ENCODE measurements at regions not wholly inside any gene's neighbourhood (a gene's known extent, or its start where the extent isn't known, plus 50 kb on each side); places are given as distances from the start of the nearest gene placed in this dataset.

DNA sequence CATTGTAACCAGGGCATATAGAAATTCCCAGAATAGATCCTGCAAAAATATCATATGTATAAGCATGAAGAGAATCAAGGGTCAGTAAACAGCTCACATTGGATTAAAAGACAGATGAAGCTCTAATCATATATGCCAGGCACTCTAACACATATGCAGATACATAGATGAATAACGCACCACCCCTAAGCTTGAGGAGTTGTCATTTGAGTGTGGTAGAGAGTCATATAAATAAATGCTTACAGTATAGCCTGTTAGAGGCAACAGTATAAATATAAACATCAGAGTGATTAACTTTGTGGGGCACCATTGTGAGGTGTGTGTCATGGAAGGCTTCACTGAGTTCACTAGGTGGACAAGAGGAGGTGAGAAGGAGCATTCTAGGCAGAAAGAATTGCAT is 346.7 kb upstream of the PRICKLE1 start:
- H3K27me3 Mint-ChIP-seq (ENCODE audit: unreplicated experiment): no peaks in the 10 kb centered on the region
- TF ChIP-seq CTCF (IDR thresholded peaks at IDR 0.05; ENCODE audit: unreplicated experiment): no peak
- DNase-seq (ENCODE audit: low spot score): no peak
- H3K9me3 Mint-ChIP-seq (ENCODE audit: unreplicated experiment): no peaks in the 10 kb centered on the region
- H3K4me3 Mint-ChIP-seq (ENCODE audit: unreplicated experiment): no peak overlapping the region
- no peak overlapping the region for H3K27ac Mint-ChIP-seq (ENCODE audit: unreplicated experiment)
- H3K4me1 Mint-ChIP-seq (ENCODE audit: unreplicated experiment): no peaks in the 10 kb centered on the region
- H3K36me3 Mint-ChIP-seq (ENCODE audit: low read depth, unreplicated experiment): no peaks in the 10 kb centered on the region

DNA sequence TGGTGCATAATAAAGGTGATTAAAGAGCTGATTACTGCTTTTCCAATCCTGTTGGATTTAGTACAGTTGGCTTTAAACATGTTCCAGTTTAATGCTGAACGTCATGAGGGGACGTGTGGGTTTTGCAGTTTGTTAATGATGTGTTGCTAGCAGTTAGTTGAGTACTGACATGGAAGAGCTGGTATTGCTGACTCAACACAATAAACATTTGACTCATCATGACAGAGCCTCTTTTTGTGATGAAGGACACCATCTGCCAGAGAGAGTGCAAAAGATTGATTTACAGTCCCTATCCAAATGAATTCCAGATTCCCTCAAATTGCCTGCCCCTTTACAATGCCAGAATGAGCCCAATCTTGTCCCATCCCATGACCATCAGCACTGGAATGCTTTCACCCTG is 346.2 kb upstream of the PRICKLE1 start:
- H3K36me3 Mint-ChIP-seq (ENCODE audit: low read depth, unreplicated experiment): no peaks in the 10 kb centered on the region
- H3K4me1 Mint-ChIP-seq (ENCODE audit: unreplicated experiment): no peaks in the 10 kb centered on the region
- no peak overlapping the region for H3K27ac Mint-ChIP-seq (ENCODE audit: unreplicated experiment)
- no peaks in the 10 kb centered on the region for H3K9me3 Mint-ChIP-seq (ENCODE audit: unreplicated experiment)
- TF ChIP-seq CTCF (IDR thresholded peaks at IDR 0.05; ENCODE audit: unreplicated experiment): no peak
- H3K27me3 Mint-ChIP-seq (ENCODE audit: unreplicated experiment): no peaks in the 10 kb centered on the region
- H3K4me3 Mint-ChIP-seq (ENCODE audit: unreplicated experiment): no peak overlapping the region
- DNase-seq (ENCODE audit: low spot score): no peak

DNA sequence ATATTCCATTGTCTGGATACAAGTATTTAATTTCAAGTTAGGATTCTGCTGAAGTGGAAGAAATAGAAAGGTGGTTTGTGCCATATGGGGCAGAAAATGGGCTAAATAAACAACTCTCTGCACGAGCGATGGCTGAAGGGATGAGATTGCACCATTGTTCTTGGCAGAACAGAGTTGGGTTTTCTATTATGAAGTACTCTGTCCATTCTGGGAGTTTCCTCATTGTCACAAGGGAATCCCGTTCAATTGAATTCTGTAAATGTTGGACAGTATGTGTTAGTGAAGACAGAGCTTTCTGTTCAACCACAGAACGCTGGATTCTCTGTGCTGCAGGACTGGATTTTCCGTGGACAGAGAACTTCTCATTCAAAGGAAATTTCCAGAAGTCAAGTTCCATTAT is 345.5 kb upstream of the PRICKLE1 start:
- H3K36me3 Mint-ChIP-seq (ENCODE audit: low read depth, unreplicated experiment): no peaks in the 10 kb centered on the region
- no peaks in the 10 kb centered on the region for H3K27me3 Mint-ChIP-seq (ENCODE audit: unreplicated experiment)
- H3K27ac Mint-ChIP-seq (ENCODE audit: unreplicated experiment): no peak overlapping the region
- H3K9me3 Mint-ChIP-seq (ENCODE audit: unreplicated experiment): no peaks in the 10 kb centered on the region
- DNase-seq (ENCODE audit: low spot score): no peak
- H3K4me1 Mint-ChIP-seq (ENCODE audit: unreplicated experiment): no peaks in the 10 kb centered on the region
- TF ChIP-seq CTCF (IDR thresholded peaks at IDR 0.05; ENCODE audit: unreplicated experiment): no peak
- H3K4me3 Mint-ChIP-seq (ENCODE audit: unreplicated experiment): no peak overlapping the region

- no peak overlapping the region for H3K4me3 Mint-ChIP-seq (ENCODE audit: unreplicated experiment)
- H3K4me1 Mint-ChIP-seq (ENCODE audit: unreplicated experiment): no peaks in the 10 kb centered on the region
- no peak overlapping the region for H3K27ac Mint-ChIP-seq (ENCODE audit: unreplicated experiment)
- no peaks in the 10 kb centered on the region for H3K27me3 Mint-ChIP-seq (ENCODE audit: unreplicated experiment)
- DNase-seq (ENCODE audit: low spot score): no peak
- TF ChIP-seq CTCF (IDR thresholded peaks at IDR 0.05; ENCODE audit: unreplicated experiment): no peak
- no peaks in the 10 kb centered on the region for H3K9me3 Mint-ChIP-seq (ENCODE audit: unreplicated experiment)
- no peaks in the 10 kb centered on the region for H3K36me3 Mint-ChIP-seq (ENCODE audit: low read depth, unreplicated experiment)
Measured at GRCh38 chr12:42933461-42934081, 344.0 kb upstream of the PRICKLE1 start.

DNA sequence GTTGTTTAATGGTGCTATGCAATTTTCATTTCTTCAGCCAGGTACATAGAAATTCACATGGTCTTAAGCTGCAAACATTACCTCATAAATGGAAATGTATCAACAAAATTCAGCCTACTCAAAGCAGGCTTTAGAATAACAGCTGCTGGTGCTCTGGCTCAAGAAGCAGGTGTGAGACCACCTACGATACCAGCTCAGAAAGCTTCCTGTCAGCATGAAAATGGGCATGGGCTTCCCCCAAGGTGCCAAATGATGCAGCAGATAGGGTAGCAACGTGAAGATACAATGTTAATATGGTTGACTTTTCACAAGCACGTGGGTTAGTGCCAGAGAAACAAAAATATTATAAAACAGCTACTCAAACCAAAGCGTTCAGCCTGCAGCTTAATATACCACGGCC is 343.4 kb upstream of the PRICKLE1 start:
- Mint-ChIP-seq H3K36me3 (ENCODE audit: low read depth, unreplicated experiment) (no peaks in the 10 kb centered on the region), H3K4me1 (ENCODE audit: unreplicated experiment) (no peaks in the 10 kb centered on the region), H3K9me3 (ENCODE audit: unreplicated experiment) (no peaks in the 10 kb centered on the region), H3K4me3 (ENCODE audit: unreplicated experiment) (no peak overlapping the region), H3K27me3 (ENCODE audit: unreplicated experiment) (no peaks in the 10 kb centered on the region), H3K27ac (ENCODE audit: unreplicated experiment) (no peak overlapping the region)
- TF ChIP-seq CTCF (IDR thresholded peaks at IDR 0.05; ENCODE audit: unreplicated experiment): no peak
- no peak for DNase-seq (ENCODE audit: low spot score)

Measured in endothelial cell (in vitro differentiated cells).